Natural killer cell (primary cell): ENCODE measurements at regions not wholly inside any gene's neighbourhood (a gene's known extent, or its start where the extent isn't known, plus 50 kb on each side); places are given as distances from the start of the nearest gene placed in this dataset.

Source experiments
- ATAC-seq, 3 donors: fragments of 150-1000 bp in 2 of 3; fragments of 200-7000 bp in 1 of 3; cut with Tn5 transposase; 1 replicate in 1 of 3; 2 replicates in 2 of 3; pipeline ENCODE4 v1.10.0; 2021; ENCODE audit warnings: mild to moderate bottlenecking in 2 of 3, moderate library complexity in 2 of 3
- DNase-seq, 2 donors: peaks; one replicate each; pipeline versions ENCODE4 v3.0.0 to v3.0.0-alpha.2; 2013 to 2021; ENCODE audit warnings: mixed read lengths in 1 of 2
- H3K27ac ChIP-seq: one replicate; pipeline ENCODE4 v1.5.1; 2013; ENCODE audit warnings: mild to moderate bottlenecking, low read length
- H3K27me3 ChIP-seq: one replicate; pipeline ENCODE4 v1.6.1; 2013; ENCODE audit warnings: low read length; ENCODE audit not compliant: control insufficient read depth, insufficient read depth
- H3K36me3 ChIP-seq: one replicate; pipeline ENCODE4 v1.6.1; 2013; ENCODE audit warnings: low read length; ENCODE audit not compliant: control insufficient read depth, insufficient read depth
- H3K4me1 ChIP-seq: one replicate; pipeline ENCODE4 v1.6.1; 2013; ENCODE audit warnings: low read length; ENCODE audit not compliant: control insufficient read depth, insufficient read depth
- H3K4me3 ChIP-seq: one replicate; pipeline ENCODE4 v1.5.1; 2013; ENCODE audit warnings: low read length
- H3K9me3 ChIP-seq: one replicate; pipeline ENCODE4 v1.6.1; 2013; ENCODE audit warnings: low read length; ENCODE audit not compliant: control insufficient read depth, insufficient read depth
- H3K27ac Mint-ChIP-seq, 2 donors: one replicate each; pipeline ENCODE4 v1.8.0; 2022; ENCODE audit warnings: mild to moderate bottlenecking in 2 of 2, mixed read lengths in 2 of 2, moderate library complexity in 1 of 2
- H3K27me3 Mint-ChIP-seq, 2 donors: one replicate each; pipeline ENCODE4 v1.8.0; 2022; ENCODE audit warnings: low read depth in 2 of 2, mixed read lengths in 2 of 2
- H3K36me3 Mint-ChIP-seq: one replicate; pipeline ENCODE4 v1.8.0; 2022; ENCODE audit warnings: mixed read lengths
- H3K4me1 Mint-ChIP-seq, 2 donors: one replicate each; pipeline ENCODE4 v1.8.0; 2022; ENCODE audit warnings: mixed read lengths in 2 of 2
- H3K4me3 Mint-ChIP-seq: one replicate; pipeline ENCODE4 v1.8.0; 2022; ENCODE audit warnings: mild to moderate bottlenecking, moderate library complexity, mixed read lengths
- H3K9me3 Mint-ChIP-seq, 2 donors: one replicate each; pipeline ENCODE4 v1.8.0; 2022; ENCODE audit warnings: mixed read lengths in 2 of 2
- WGBS: methylation state at CpG from one replicate; pipeline ENCODE4 v1.1.7; 2013; ENCODE audit warnings: missing lambda C conversion rate; ENCODE audit not compliant: insufficient coverage; 5-methylcytosine and 5-hydroxymethylcytosine counted together
- intact Hi-C: fragments of 100-400 bp; cut with micrococcal nuclease; formaldehyde crosslinking; loops from one replicate; pipeline ENCODE4 v1.14.2; 2022
- TF ChIP-seq, protein P1 (sequence below): fragments of 200-600 bp; IDR thresholded peaks from one replicate; pipeline ENCODE4 v1.8.0; 2022; ENCODE audit warnings: antibody characterized with exemption

DNA sequence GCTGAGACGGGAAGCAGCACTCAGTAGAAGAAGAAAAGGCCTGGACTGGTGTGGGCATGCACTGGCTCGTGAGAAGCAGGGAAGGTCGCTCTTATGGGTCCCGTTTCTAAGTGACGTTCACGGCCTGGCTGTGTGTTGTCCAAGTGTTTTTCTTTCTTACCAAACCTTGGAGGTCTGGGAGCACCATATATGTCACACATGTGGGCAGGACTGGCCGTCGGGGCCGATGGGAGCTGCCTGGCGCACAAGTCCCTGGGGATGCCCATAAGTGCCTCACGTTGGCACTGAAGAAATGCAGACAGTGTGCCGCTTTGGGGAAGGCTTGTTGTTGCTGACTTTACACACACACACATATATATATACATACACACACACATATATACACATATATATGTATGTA lies 86.0 kb upstream of the DUSP22 start:
- H3K27ac Mint-ChIP-seq: no peak overlapping the region
- no peaks in the 10 kb centered on the region for H3K9me3 Mint-ChIP-seq
- H3K4me3 Mint-ChIP-seq: no peak overlapping the region
- Histone ChIP-seq H3K36me3 (no peaks in the 10 kb centered on the region), H3K27ac (no peak overlapping the region), H3K27me3 (no peaks in the 10 kb centered on the region), H3K4me1 (peaks cover 7% of the 10 kb centered on the region), H3K9me3 (no peaks in the 10 kb centered on the region), H3K4me3 (no peak overlapping the region)
- H3K27me3 Mint-ChIP-seq: peaks cover 4 to 11% of the 10 kb centered on the region in 2 donors
- H3K4me1 Mint-ChIP-seq: no peaks in the 10 kb centered on the region
- TF ChIP-seq, protein P1, sequence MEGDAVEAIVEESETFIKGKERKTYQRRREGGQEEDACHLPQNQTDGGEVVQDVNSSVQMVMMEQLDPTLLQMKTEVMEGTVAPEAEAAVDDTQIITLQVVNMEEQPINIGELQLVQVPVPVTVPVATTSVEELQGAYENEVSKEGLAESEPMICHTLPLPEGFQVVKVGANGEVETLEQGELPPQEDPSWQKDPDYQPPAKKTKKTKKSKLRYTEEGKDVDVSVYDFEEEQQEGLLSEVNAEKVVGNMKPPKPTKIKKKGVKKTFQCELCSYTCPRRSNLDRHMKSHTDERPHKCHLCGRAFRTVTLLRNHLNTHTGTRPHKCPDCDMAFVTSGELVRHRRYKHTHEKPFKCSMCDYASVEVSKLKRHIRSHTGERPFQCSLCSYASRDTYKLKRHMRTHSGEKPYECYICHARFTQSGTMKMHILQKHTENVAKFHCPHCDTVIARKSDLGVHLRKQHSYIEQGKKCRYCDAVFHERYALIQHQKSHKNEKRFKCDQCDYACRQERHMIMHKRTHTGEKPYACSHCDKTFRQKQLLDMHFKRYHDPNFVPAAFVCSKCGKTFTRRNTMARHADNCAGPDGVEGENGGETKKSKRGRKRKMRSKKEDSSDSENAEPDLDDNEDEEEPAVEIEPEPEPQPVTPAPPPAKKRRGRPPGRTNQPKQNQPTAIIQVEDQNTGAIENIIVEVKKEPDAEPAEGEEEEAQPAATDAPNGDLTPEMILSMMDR: no peak
- DNase-seq (no peak), ATAC-seq (no peak)
- intact Hi-C loops: no loop called here
- H3K36me3 Mint-ChIP-seq: no peaks in the 10 kb centered on the region
- 92% methylated on average over 11 of the region's 12 CpGs for WGBS

DNA sequence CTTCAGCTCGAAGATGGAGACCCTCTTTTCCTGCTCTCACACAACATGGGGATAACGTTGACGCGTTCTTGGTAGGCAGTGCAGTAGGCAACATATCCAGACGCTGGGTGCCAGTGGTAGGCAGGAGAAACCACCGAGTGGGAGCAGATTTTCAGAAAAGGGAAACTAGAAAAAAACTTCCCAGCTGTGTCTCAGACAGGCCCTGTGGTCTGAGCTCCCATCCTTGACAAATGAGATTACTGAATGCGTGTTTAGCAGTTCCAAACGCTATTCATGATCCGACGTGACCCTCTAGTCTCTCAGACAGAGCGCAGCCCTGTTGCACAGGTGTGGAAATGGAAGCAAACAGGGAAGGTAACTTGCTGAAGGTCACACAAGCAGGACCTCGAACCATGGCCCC lies 83.9 kb upstream of the DUSP22 start:
- no peak overlapping the region for H3K27ac ChIP-seq
- H3K9me3 ChIP-seq: no peaks in the 10 kb centered on the region
- H3K36me3 Mint-ChIP-seq: no peaks in the 10 kb centered on the region
- H3K36me3 ChIP-seq: no peaks in the 10 kb centered on the region
- TF ChIP-seq, protein P1: no peak
- H3K27me3 Mint-ChIP-seq: peaks cover 4 to 14% of the 10 kb centered on the region in 2 donors
- no peak overlapping the region for H3K4me3 Mint-ChIP-seq
- H3K4me1 Mint-ChIP-seq: no peaks in the 10 kb centered on the region
- H3K27ac Mint-ChIP-seq: no peak overlapping the region
- ATAC-seq (no peak), DNase-seq (no peak)
- peaks cover 7% of the 10 kb centered on the region for H3K4me1 ChIP-seq
- H3K27me3 ChIP-seq: no peaks in the 10 kb centered on the region
- intact Hi-C loops: no loop called here
- no peak overlapping the region for H3K4me3 ChIP-seq
- H3K9me3 Mint-ChIP-seq: no peaks in the 10 kb centered on the region
- 39% methylated on average over 12 of the region's 12 CpGs for WGBS

DNA sequence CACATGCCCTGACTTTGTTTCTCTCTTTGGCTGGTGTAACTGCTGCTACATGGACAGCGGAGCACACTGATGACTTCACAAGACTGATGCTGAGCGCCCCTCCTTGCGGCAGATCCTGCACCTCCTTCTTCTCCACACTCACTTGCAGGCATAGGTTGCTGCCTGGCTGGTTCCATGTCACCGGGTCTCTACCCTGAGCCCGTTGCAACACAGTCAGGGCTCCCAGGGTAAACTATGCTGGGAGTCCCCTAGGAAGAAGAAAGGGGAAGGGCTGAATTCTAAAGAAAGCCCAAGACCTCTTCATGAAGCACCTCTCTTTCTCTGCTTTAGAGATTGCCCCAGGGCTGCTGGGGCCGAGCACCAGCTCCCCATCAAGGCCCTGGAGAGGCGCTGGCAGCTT lies 83.3 kb upstream of the DUSP22 start:
- intact Hi-C loops: no loop called here
- no peaks in the 10 kb centered on the region for H3K27me3 ChIP-seq
- no peaks in the 10 kb centered on the region for H3K36me3 Mint-ChIP-seq
- H3K36me3 ChIP-seq: no peaks in the 10 kb centered on the region
- H3K9me3 ChIP-seq: no peaks in the 10 kb centered on the region
- no peak overlapping the region for H3K4me3 Mint-ChIP-seq
- no peak overlapping the region for H3K4me3 ChIP-seq
- no peak overlapping the region for H3K27ac ChIP-seq
- H3K27ac Mint-ChIP-seq: no peak overlapping the region
- WGBS: 91% methylated on average over 7 of the region's 7 CpGs
- H3K9me3 Mint-ChIP-seq: no peaks in the 10 kb centered on the region
- H3K4me1 ChIP-seq: peaks cover 7% of the 10 kb centered on the region
- ATAC-seq (no peak), DNase-seq (no peak)
- H3K4me1 Mint-ChIP-seq: no peaks in the 10 kb centered on the region
- TF ChIP-seq, protein P1: no peak
- H3K27me3 Mint-ChIP-seq: peaks cover 4 to 14% of the 10 kb centered on the region in 2 donors

DNA sequence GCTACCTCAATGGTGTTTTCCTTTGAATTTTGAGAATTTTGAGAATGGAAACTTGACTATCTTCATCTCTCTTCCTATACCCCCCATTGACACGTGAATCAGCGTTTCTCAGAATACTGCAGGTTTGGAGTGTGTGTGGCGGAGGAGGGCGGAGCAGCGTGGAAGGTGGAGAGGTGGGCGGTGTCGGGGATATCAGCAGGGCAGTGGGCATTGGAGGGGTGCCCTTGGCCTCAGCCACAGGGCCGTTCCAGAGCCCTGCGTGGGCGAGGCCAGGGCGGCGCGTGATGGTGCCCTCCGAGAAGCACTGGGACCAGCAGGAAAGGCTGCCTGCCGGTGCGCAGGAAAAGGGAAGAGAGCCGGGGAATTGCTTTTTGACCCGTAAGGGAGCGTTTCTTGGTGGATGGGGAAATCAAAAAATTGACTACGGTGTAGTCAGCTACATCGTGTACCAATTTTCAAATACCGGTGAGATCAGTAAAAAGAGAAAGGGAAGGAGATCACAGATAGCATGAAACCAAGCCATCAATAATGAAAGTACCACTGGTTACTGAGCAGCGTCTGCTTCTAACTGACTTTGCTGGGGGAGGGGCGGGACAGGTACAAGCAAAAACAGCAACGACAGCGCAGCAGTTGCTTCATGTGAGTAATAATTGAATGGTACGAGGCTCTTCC lies 82.7 kb upstream of the DUSP22 start:
- Histone ChIP-seq H3K36me3 (no peaks in the 10 kb centered on the region), H3K9me3 (no peaks in the 10 kb centered on the region), H3K4me1 (peaks cover 7% of the 10 kb centered on the region), H3K27ac (no peak overlapping the region), H3K27me3 (no peaks in the 10 kb centered on the region), H3K4me3 (peak overlapping the region; percentile 39)
- Mint-ChIP-seq H3K4me1 (no peaks in the 10 kb centered on the region), H3K4me3 (peak overlapping the region; percentile 35), H3K27ac (no peak overlapping the region), H3K9me3 (no peaks in the 10 kb centered on the region), H3K27me3 (peaks cover 4 to 14% of the 10 kb centered on the region in 2 donors), H3K36me3 (no peaks in the 10 kb centered on the region)
- 67% methylated on average over 27 of the region's 27 CpGs for WGBS
- intact Hi-C loops: no loop called here
- DNase-seq (peak in 1 of 2 donors; percentile 63), ATAC-seq (no peak)
- TF ChIP-seq, protein P1: no peak
